ENCODE measurements at regions not wholly inside any gene's neighbourhood (a gene's known extent, or its start where the extent isn't known, plus 50 kb on each side); places are given as distances from the start of the nearest gene placed in this dataset.

GRCh38 chr7:124542476-124542875 lies 223.1 kb downstream of the GPR37 start:
- Mint-ChIP-seq H3K9me3 (no peaks in the 10 kb centered on the region), H3K27me3 (ENCODE audit: low read depth) (no peaks in the 10 kb centered on the region), H3K4me1 (ENCODE audit: low read depth) (no peaks in the 10 kb centered on the region), H3K27ac (no peak overlapping the region), H3K4me3 (ENCODE audit: low read depth) (no peak overlapping the region), H3K36me3 (ENCODE audit: low read depth) (no peaks in the 10 kb centered on the region)
- intact Hi-C loops (cut with micrococcal nuclease): no loop called here
- no peak for DNase-seq (ENCODE audit: low spot score)

DNA sequence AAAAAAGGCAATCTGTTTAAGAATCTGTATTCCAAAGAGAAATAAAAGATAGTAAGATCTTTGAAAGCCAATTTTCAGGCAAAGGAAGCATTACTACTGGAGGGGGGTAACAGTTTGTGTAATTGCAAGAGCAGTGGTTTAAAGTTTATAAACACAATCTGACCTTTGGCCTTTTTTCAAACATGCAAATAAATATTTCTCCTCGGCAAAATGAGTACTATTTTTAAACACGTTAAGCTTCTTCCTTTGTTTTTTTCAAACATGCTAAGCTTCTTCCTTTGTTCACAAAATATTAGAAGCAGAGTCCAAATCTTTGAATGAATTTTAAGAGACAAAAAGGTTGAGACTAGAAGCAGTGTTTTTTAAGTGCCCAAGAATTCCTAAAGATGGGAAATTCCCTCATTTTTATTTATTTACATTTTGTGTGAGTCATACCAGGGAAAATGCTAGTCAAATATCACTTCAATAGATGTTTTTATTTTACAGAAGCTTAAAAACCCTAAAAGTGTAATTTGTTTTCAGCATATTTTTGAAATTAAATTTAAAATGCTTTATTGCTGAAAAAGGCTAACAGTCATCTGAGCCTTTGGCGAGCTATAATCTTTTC lies 229.3 kb downstream of the GPR37 start:
- Mint-ChIP-seq H3K27me3 (ENCODE audit: low read depth) (no peaks in the 10 kb centered on the region), H3K4me3 (ENCODE audit: low read depth) (no peak overlapping the region), H3K9me3 (peaks cover 8% of the 10 kb centered on the region), H3K27ac (no peak overlapping the region), H3K36me3 (ENCODE audit: low read depth) (no peaks in the 10 kb centered on the region), H3K4me1 (ENCODE audit: low read depth) (no peaks in the 10 kb centered on the region)
- DNase-seq (ENCODE audit: low spot score): no peak
- intact Hi-C loops (cut with micrococcal nuclease): no loop called here

- intact Hi-C loops (cut with micrococcal nuclease): no loop called here
- no peaks in the 10 kb centered on the region for H3K4me1 Mint-ChIP-seq (ENCODE audit: low read depth)
- DNase-seq (ENCODE audit: low spot score): no peak
Measured at GRCh38 chr7:124532166-124532565, 233.4 kb downstream of the GPR37 start.

GRCh38 chr7:124516911-124517310 lies 248.7 kb downstream of the GPR37 start:
- no peaks in the 10 kb centered on the region for H3K36me3 Mint-ChIP-seq (ENCODE audit: low read depth)
- DNase-seq (ENCODE audit: low spot score): no peak
- H3K27me3 Mint-ChIP-seq (ENCODE audit: low read depth): no peaks in the 10 kb centered on the region
- intact Hi-C loops (cut with micrococcal nuclease): no loop called here
- H3K4me1 Mint-ChIP-seq (ENCODE audit: low read depth): no peaks in the 10 kb centered on the region
- no peaks in the 10 kb centered on the region for H3K9me3 Mint-ChIP-seq
- H3K27ac Mint-ChIP-seq: no peak overlapping the region
- H3K4me3 Mint-ChIP-seq (ENCODE audit: low read depth): no peak overlapping the region

More at GRCh38 chr7:124532166-124532565, 233.4 kb downstream of the GPR37 start:
- H3K27me3 Mint-ChIP-seq (ENCODE audit: low read depth): no peaks in the 10 kb centered on the region
- H3K4me3 Mint-ChIP-seq (ENCODE audit: low read depth): no peak overlapping the region
- no peaks in the 10 kb centered on the region for H3K36me3 Mint-ChIP-seq (ENCODE audit: low read depth)
- peaks cover 8% of the 10 kb centered on the region for H3K9me3 Mint-ChIP-seq
- H3K27ac Mint-ChIP-seq: no peak overlapping the region

- H3K4me1 Mint-ChIP-seq (ENCODE audit: low read depth): no peaks in the 10 kb centered on the region
- no peak overlapping the region for H3K27ac Mint-ChIP-seq
- H3K4me3 Mint-ChIP-seq (ENCODE audit: low read depth): no peak overlapping the region
- H3K36me3 Mint-ChIP-seq (ENCODE audit: low read depth): no peaks in the 10 kb centered on the region
- no peaks in the 10 kb centered on the region for H3K9me3 Mint-ChIP-seq
- H3K27me3 Mint-ChIP-seq (ENCODE audit: low read depth): no peaks in the 10 kb centered on the region
- DNase-seq (ENCODE audit: low spot score): no peak
- intact Hi-C loops (cut with micrococcal nuclease): no loop called here
Measured at GRCh38 chr7:124515106-124515830, 250.3 kb downstream of the GPR37 start.

DNA sequence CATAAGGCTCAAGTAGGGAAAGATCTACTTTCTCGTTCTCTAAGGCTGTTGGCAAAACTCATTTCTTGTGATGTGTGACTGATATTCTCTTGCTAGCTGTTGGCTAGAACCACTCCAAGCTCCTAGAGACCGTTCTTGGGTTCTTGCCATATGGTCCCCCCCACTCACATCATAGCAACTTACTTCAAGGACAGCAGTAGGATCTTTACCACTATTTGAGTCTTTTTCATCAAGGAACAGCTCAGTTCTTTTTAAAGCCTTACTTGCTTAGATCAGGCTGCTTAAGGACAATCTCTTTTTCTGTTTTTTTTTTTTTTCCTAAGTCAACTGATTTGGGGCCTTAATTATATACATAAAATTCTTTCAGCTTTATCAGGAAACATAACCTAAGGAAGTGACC lies 251.1 kb downstream of the GPR37 start:
- H3K27me3 Mint-ChIP-seq (ENCODE audit: low read depth): no peaks in the 10 kb centered on the region
- no peak for DNase-seq (ENCODE audit: low spot score)
- intact Hi-C loops (cut with micrococcal nuclease): no loop called here
- H3K36me3 Mint-ChIP-seq (ENCODE audit: low read depth): no peaks in the 10 kb centered on the region
- no peak overlapping the region for H3K27ac Mint-ChIP-seq
- peaks cover 3% of the 10 kb centered on the region for H3K9me3 Mint-ChIP-seq
- H3K4me1 Mint-ChIP-seq (ENCODE audit: low read depth): no peaks in the 10 kb centered on the region
- H3K4me3 Mint-ChIP-seq (ENCODE audit: low read depth): no peak overlapping the region

DNA sequence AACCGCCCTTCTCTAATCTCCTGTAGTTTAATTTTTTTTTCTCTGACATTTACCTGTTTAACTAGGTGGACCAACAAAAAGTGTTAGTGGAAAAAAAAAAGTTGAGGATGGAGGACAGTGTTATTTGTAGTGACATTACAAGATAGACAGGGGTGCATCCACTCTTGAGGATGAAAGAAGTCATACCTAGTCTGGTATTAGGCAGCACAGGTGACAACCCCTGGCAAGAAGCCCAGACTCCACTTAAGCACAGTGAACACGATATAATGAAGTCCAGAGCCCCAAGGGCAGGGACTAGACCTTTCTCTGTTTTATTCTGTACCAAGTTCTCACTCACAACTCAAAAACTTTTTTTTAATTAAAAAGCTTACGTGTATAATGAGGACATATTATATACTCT lies 268.4 kb downstream of the GPR37 start:
- no peaks in the 10 kb centered on the region for H3K36me3 Mint-ChIP-seq (ENCODE audit: low read depth)
- DNase-seq (ENCODE audit: low spot score): no peak
- H3K4me3 Mint-ChIP-seq (ENCODE audit: low read depth): no peak overlapping the region
- no peaks in the 10 kb centered on the region for H3K27me3 Mint-ChIP-seq (ENCODE audit: low read depth)
- peaks cover 5% of the 10 kb centered on the region for H3K9me3 Mint-ChIP-seq
- no peak overlapping the region for H3K27ac Mint-ChIP-seq
- H3K4me1 Mint-ChIP-seq (ENCODE audit: low read depth): no peaks in the 10 kb centered on the region
- intact Hi-C loops (cut with micrococcal nuclease): no loop called here

DNA sequence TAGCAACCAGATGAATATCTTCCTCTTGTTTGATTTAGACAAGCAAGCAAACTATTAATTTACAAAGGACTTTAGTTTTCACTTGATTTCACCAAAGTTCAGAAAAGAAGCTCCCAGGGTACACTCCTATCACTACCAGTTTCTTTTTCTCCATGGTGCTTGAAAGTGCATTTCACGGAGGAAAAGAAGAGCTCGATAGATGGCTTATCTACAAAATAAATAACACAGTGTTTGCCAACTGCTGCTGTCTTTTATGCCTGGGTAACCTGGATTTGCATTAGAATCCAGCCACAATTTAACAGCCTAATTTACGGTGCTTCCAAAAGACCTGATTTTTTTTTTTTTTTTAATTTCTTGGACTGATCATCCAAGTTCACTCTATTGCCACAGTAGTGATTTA lies 275.7 kb downstream of the GPR37 start:
- Mint-ChIP-seq H3K27ac (no peak overlapping the region), H3K27me3 (ENCODE audit: low read depth) (no peaks in the 10 kb centered on the region), H3K4me1 (ENCODE audit: low read depth) (no peaks in the 10 kb centered on the region), H3K36me3 (ENCODE audit: low read depth) (no peaks in the 10 kb centered on the region), H3K4me3 (ENCODE audit: low read depth) (no peak overlapping the region), H3K9me3 (no peaks in the 10 kb centered on the region)
- DNase-seq (ENCODE audit: low spot score): no peak
- intact Hi-C loops (cut with micrococcal nuclease): no loop called here

DNA sequence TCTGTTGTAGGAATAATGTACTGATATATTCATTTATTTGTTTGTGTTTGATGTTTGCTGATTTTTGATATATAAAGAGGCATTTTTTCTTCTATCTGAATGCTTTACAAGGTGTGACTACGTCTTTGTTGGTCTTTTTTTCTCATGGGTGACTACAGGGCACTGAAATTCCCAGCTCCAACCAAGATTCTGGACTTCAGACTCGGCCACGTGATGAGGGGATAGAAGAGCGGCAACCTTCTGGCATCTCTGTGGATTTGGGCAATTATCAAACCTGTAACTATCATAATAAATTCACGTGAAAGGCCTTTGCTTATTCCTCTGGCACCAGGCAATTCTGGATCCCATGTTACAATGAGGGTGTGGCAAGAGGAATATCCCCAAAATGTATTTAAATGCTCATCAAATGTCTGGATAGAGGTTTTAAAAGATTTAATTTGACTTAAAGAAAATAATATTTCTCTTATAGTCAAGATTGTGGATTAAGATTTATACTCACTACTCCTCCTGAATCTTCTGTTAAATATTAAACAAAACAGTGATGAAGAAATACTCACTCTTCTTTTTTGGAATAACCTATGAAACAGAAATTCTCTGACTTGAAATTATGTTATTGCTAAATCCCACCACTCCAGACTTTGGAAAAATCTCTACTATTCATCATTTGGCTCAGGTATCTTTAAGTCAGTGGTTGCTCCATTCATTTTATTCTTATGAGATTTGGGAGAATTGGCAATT lies 276.3 kb downstream of the GPR37 start:
- intact Hi-C loops (cut with micrococcal nuclease): no loop called here
- no peaks in the 10 kb centered on the region for H3K36me3 Mint-ChIP-seq (ENCODE audit: low read depth)
- H3K9me3 Mint-ChIP-seq: no peaks in the 10 kb centered on the region
- no peak overlapping the region for H3K27ac Mint-ChIP-seq
- no peak overlapping the region for H3K4me3 Mint-ChIP-seq (ENCODE audit: low read depth)
- no peaks in the 10 kb centered on the region for H3K27me3 Mint-ChIP-seq (ENCODE audit: low read depth)
- no peaks in the 10 kb centered on the region for H3K4me1 Mint-ChIP-seq (ENCODE audit: low read depth)
- no peak for DNase-seq (ENCODE audit: low spot score)

GRCh38 chr7:124482229-124482628 lies 283.4 kb downstream of the GPR37 start:
- intact Hi-C loops (cut with micrococcal nuclease): no loop called here
- no peaks in the 10 kb centered on the region for H3K9me3 Mint-ChIP-seq
- no peak overlapping the region for H3K4me3 Mint-ChIP-seq (ENCODE audit: low read depth)
- H3K27ac Mint-ChIP-seq: no peak overlapping the region
- DNase-seq (ENCODE audit: low spot score): no peak
- no peaks in the 10 kb centered on the region for H3K27me3 Mint-ChIP-seq (ENCODE audit: low read depth)
- H3K36me3 Mint-ChIP-seq (ENCODE audit: low read depth): no peaks in the 10 kb centered on the region
- no peaks in the 10 kb centered on the region for H3K4me1 Mint-ChIP-seq (ENCODE audit: low read depth)

DNA sequence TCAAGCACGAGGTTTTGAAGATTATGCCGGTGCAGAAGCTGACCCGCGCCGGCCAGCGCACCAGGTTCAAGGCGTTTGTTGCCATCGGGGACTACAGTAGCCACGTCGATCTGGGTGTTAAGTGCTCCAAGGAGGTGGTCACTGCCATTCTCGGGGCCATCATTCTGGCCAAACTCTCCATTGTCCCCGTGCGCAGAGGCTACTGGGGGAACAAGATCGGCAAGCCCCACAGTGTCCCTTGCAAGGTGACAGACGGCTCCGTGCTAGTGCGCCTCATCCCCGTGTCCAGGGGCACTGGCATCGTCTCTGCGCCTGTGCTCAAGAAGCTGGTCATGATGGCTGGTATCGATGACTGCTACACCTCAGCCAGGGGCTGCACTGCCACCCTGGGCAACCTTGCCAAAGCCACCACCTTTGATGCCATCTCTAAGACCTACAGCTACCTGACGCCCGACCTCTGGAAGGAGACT lies 284.7 kb downstream of the GPR37 start:
- Mint-ChIP-seq H3K4me3 (ENCODE audit: low read depth) (no peak overlapping the region), H3K9me3 (no peaks in the 10 kb centered on the region), H3K36me3 (ENCODE audit: low read depth) (no peaks in the 10 kb centered on the region), H3K27ac (no peak overlapping the region), H3K4me1 (ENCODE audit: low read depth) (no peaks in the 10 kb centered on the region), H3K27me3 (ENCODE audit: low read depth) (no peaks in the 10 kb centered on the region)
- intact Hi-C loops (cut with micrococcal nuclease): no loop called here
- DNase-seq (ENCODE audit: low spot score): no peak

DNA sequence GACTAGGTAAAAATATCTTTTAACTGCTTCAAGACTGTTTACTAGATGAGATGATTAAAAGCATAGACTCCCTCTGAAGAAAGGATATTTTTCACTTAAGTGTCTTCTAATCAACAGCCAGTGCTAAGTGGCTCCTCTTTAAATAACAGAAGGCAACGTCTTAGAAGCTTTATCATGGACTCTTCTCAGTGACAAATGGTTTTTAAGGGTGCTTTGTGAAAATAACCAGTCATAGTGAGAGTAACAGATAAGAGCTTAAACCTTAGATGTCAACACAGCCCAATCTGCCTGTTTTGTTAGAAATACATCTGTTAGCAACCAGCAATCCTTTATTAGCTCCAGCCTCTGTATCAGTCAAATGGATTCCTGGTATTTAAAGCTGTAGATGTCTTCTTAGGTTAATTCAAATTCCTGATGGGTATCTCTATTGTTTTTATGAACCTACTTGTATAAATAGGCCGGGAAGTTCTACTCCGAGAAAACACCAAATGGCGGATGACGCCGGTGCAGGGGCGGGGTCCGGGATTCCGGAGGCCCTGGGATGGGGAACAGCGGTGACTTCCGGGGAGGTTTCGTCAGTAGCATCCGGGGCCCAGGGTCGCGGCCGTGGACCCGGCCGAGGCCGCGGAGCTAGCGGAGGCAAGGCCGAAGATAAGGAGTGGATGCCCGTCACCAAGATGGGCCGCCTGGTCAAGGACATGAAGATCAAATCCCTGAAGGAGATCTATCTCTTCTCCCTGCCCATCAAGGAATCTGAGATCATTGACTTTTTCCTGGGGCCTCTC lies 285.4 kb downstream of the GPR37 start:
- Mint-ChIP-seq H3K4me3 (ENCODE audit: low read depth) (no peak overlapping the region), H3K27me3 (ENCODE audit: low read depth) (no peaks in the 10 kb centered on the region), H3K4me1 (ENCODE audit: low read depth) (no peaks in the 10 kb centered on the region), H3K27ac (no peak overlapping the region), H3K36me3 (ENCODE audit: low read depth) (no peaks in the 10 kb centered on the region), H3K9me3 (no peaks in the 10 kb centered on the region)
- intact Hi-C loops (cut with micrococcal nuclease): no loop called here
- DNase-seq (ENCODE audit: low spot score): no peak
